Gastroesophageal sphincter (tissue), 4 donors: ENCODE measurements at regions not wholly inside any gene's neighbourhood (a gene's known extent, or its start where the extent isn't known, plus 50 kb on each side); places are given as distances from the start of the nearest gene placed in this dataset.

ENCODE experiments used
- ATAC-seq: fragments of 150-250 bp; one replicate; pipeline ENCODE4 v1.9.1; 2016; ENCODE audit warnings: mild to moderate bottlenecking, moderate library complexity
- H3K27ac ChIP-seq, 4 donors: fragments of 200-600 bp; sonication (generic) in 3 of 4; 1 replicate in 3 of 4; 2 replicates in 1 of 4; pipeline ENCODE4 v1.5.1; 2016 to 2019
- H3K27me3 ChIP-seq: fragments of 200-600 bp; sonication (generic); one replicate; pipeline ENCODE4 v1.5.1; 2019
- H3K36me3 ChIP-seq, 2 donors: fragments of 200-600 bp; sonication (generic); one replicate each; pipeline ENCODE4 v1.5.1; 2019; ENCODE audit warnings: control low read depth in 1 of 2
- H3K4me1 ChIP-seq, 3 donors: fragments of 200-600 bp; sonication (generic); 1 replicate in 2 of 3; 2 replicates in 1 of 3; pipeline ENCODE4 v1.5.1; 2016 to 2019; ENCODE audit warnings: control low read depth in 2 of 3
- H3K4me3 ChIP-seq, 2 donors: fragments of 200-600 bp; sonication (generic); one replicate each; pipeline ENCODE4 v1.5.1; 2019; ENCODE audit warnings: mild to moderate bottlenecking in 1 of 2, moderate library complexity in 1 of 2
- H3K9me3 ChIP-seq, 3 donors: fragments of 200-600 bp; sonication (generic); one replicate each; pipeline ENCODE4 v1.5.1; 2017 to 2019; ENCODE audit warnings: control low read depth in 2 of 3
- CTCF ChIP-seq, 4 experiments: fragments of 200-600 bp in 2 of 4; fragments of 450-650 bp in 2 of 4; sonication (generic) in 1 of 4; IDR thresholded peaks; one replicate each; pipeline ENCODE4 v1.5.1; 2017 to 2019; ENCODE audit warnings: antibody characterized with exemption in 4 of 4, mild to moderate bottlenecking in 2 of 4, moderate library complexity in 2 of 4
- EP300 ChIP-seq: sonication (generic); formaldehyde crosslinking; IDR thresholded peaks from one replicate; pipeline ENCODE4 v1.6.1; 2017; ENCODE audit warnings: antibody characterized with exemption, mild to moderate bottlenecking
- POLR2A ChIP-seq, 2 donors: fragments of 450-650 bp; IDR thresholded peaks; one replicate each; pipeline ENCODE4 v1.6.1; 2017; ENCODE audit warnings: antibody characterized with exemption in 2 of 2, mild to moderate bottlenecking in 2 of 2, moderate library complexity in 1 of 2
- POLR2AphosphoS5 ChIP-seq: sonication (generic); formaldehyde crosslinking; IDR thresholded peaks from one replicate; pipeline ENCODE4 v1.6.1; 2017; ENCODE audit warnings: antibody characterized with exemption
- WGBS, 2 donors: methylation state at CpG; one replicate each; pipeline ENCODE4 v1.1.5; 2018; ENCODE audit warnings: low coverage in 1 of 2; 5-methylcytosine and 5-hydroxymethylcytosine counted together

GRCh38 chr3:153960458-153961074 is 160.6 kb upstream of the ARHGEF26 start:
- H3K27me3 ChIP-seq, result no peaks in the 10 kb centered on the region
- H3K36me3 ChIP-seq, result no peaks in the 10 kb centered on the region
- TF ChIP-seq POLR2A (IDR thresholded peaks at IDR 0.05) (no peak), POLR2AphosphoS5 (no peak), EP300 (no peak), CTCF (IDR thresholded peaks at IDR 0.05) (no peak)
- no peak for ATAC-seq
- H3K4me3 ChIP-seq, result no peak overlapping the region
- H3K27ac ChIP-seq, result no peak overlapping the region
- no peaks in the 10 kb centered on the region for H3K9me3 ChIP-seq
- 69 to 74% methylated on average over 3 of the region's 3 CpGs for WGBS, 2 donors
- H3K4me1 ChIP-seq, result peaks cover 0 to 22% (median 5%) of the 10 kb centered on the region in 3 donors

DNA sequence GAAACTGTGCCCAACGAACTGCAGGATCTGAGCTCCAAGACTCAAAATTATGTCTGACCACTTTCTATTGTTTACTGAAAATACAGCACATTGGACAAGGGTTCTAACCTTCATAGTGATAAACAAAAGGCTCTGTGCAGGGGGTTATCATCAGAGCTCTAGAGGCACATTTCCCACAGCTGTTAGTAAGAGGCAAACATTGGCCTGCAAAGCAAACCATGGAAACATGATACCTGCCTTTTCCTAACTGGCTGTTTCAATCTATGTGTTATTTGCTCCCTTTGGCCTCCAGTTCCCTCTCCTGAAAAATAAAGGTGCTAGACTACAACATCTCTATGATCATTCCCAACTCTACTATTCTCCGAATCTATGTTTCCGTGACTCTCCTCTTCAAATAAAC is 159.7 kb upstream of the ARHGEF26 start:
- no peak for ATAC-seq
- Histone ChIP-seq H3K27me3 (no peaks in the 10 kb centered on the region), H3K9me3 (no peaks in the 10 kb centered on the region), H3K4me3 (no peak overlapping the region), H3K36me3 (no peaks in the 10 kb centered on the region), H3K4me1 (peaks cover 0 to 22% (median 5%) of the 10 kb centered on the region in 3 donors), H3K27ac (no peak overlapping the region)
- WGBS, 2 donors, result 56 to 66% methylated on average over 3 of the region's 3 CpGs
- TF ChIP-seq EP300 (no peak), POLR2A (IDR thresholded peaks at IDR 0.05) (no peak)

DNA sequence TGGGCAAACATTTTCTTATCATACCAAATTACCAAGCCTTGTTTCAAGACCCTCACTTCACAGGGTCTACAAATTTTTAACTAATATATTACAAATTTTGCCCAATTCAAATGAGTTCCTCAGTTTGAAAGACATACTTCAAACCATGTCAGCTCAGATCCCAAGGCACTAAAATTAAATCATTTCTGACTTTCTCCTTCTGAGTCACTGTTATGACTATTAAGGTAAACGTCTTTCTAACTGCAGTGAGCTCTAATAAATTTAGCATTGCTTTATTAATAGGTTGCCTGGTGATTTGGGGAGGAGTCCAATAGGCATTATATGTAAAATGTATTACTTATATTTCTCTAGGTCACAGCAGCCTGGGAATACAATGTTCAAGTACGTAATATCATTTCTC is 158.2 kb upstream of the ARHGEF26 start:
- 23 to 36% methylated on average over 2 of the region's 2 CpGs for WGBS, 2 donors
- H3K4me3 ChIP-seq, result no peak overlapping the region
- no peak for ATAC-seq

GRCh38 chr3:153967260-153967659 is 153.9 kb upstream of the ARHGEF26 start:
- Histone ChIP-seq H3K27me3 (no peaks in the 10 kb centered on the region), H3K36me3 (no peaks in the 10 kb centered on the region), H3K27ac (no peak overlapping the region), H3K4me3 (no peak overlapping the region), H3K9me3 (no peaks in the 10 kb centered on the region), H3K4me1 (peaks cover 0 to 9% (median 0%) of the 10 kb centered on the region in 3 donors)
- WGBS, 2 donors, result 97 to 100% methylated on average over 2 of the region's 2 CpGs
- TF ChIP-seq POLR2A (IDR thresholded peaks at IDR 0.05) (no peak), EP300 (no peak), POLR2AphosphoS5 (no peak), CTCF (IDR thresholded peaks at IDR 0.05) (no peak)
- ATAC-seq, result no peak

More for the DNA sequence above, 158.2 kb upstream of the ARHGEF26 start:
- H3K36me3 ChIP-seq, result no peaks in the 10 kb centered on the region
- no peaks in the 10 kb centered on the region for H3K27me3 ChIP-seq
- peaks cover 0 to 22% (median 5%) of the 10 kb centered on the region in 3 donors for H3K4me1 ChIP-seq
- H3K27ac ChIP-seq, result no peak overlapping the region
- no peaks in the 10 kb centered on the region for H3K9me3 ChIP-seq
- TF ChIP-seq POLR2AphosphoS5, result no peak

- no peak for TF ChIP-seq EP300
- TF ChIP-seq CTCF (IDR thresholded peaks at IDR 0.05), result no peak
- no peak for TF ChIP-seq POLR2A (IDR thresholded peaks at IDR 0.05)
- TF ChIP-seq POLR2AphosphoS5, result no peak
- Histone ChIP-seq H3K36me3 (no peaks in the 10 kb centered on the region), H3K27me3 (no peaks in the 10 kb centered on the region), H3K9me3 (no peaks in the 10 kb centered on the region), H3K27ac (no peak overlapping the region), H3K4me3 (no peak overlapping the region), H3K4me1 (peaks cover 0 to 23% (median 3%) of the 10 kb centered on the region in 3 donors)
- no peak for ATAC-seq
Measured at GRCh38 chr3:153970047-153970446, 151.1 kb upstream of the ARHGEF26 start.

DNA sequence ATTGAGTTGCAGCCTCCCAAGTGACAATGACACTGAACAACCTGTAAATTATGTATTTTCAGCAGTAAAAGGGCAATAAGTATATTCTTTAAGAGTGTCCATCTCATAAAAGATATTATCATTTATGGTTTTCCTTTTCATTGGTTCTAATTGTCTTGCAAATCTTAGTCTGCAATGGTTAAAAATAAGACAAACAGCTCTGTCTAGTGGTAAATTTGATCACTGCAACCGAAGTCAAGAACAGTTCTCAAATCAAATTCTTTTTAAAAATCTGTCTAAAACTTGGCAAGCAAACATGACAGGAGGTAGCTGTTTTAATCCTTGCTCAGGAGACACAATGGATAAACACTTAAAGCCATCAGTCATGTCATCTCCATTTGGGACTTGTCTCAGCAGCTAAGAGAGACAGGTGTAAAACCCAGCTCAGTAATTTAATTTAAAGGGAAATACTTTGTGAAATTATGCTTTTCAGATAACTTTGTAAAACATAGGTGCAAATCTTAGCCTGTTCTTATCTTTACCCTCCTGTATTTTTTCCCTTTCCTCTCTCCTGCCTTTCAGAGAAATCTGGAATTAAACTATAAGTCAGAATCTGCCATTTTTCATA is 150.3 kb upstream of the ARHGEF26 start:
- Histone ChIP-seq H3K27me3 (no peaks in the 10 kb centered on the region), H3K9me3 (no peaks in the 10 kb centered on the region), H3K4me3 (no peak overlapping the region), H3K4me1 (peaks cover 0 to 23% (median 3%) of the 10 kb centered on the region in 3 donors), H3K36me3 (no peaks in the 10 kb centered on the region), H3K27ac (no peak overlapping the region)
- no peak for ATAC-seq
- WGBS, 2 donors, result 0% methylated on average over 1 of the region's 1 CpG
- no peak for TF ChIP-seq EP300
- peak; percentile 13 to 50 (median 36) for TF ChIP-seq CTCF (IDR thresholded peaks at IDR 0.05)
